Activated CD4-positive, alpha-beta T cell treated with anti-CD3 and anti-CD28 coated beads, Interleukin-2, amount 50 U/mL, for 1 hour (primary cell): ENCODE measurements at regions not wholly inside any gene's neighbourhood (a gene's known extent, or its start where the extent isn't known, plus 50 kb on each side); places are given as distances from the start of the nearest gene placed in this dataset.

ENCODE experiments used
- DNase-seq: peaks from one replicate; pipeline ENCODE4 v3.0.0-alpha.2; 2020

GRCh38 chr18:24677011-24677410 is 216.6 kb downstream of the HRH4 start:
- no peak for DNase-seq

GRCh38 chr18:24678107-24678506 is 217.7 kb downstream of the HRH4 start:
- no peak for DNase-seq

- DNase-seq, result no peak
Measured at GRCh38 chr18:24678626-24679025, 218.2 kb downstream of the HRH4 start.

DNA sequence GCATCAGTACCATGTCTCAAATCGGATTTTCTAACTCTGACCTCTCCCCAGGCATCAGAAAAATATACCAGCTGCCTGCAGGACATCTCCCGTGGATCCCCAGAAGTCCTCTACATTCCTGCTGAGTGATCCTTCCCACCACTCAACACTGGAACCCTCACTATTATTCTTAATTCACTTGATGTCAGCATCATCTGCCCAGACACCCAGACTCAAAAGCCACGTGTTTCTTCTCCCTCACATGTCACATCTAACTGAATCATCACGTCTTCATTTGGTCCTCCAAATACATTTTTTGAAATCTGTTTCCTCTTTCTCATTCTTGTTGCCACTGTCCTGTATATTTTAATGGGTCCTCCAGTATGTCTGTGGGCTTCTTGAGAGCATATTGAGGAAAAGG is 218.6 kb downstream of the HRH4 start:
- no peak for DNase-seq

GRCh38 chr18:24683925-24684324 is 223.5 kb downstream of the HRH4 start:
- DNase-seq, result no peak

- no peak for DNase-seq
Measured at GRCh38 chr18:24685254-24685959, 225.0 kb downstream of the HRH4 start.

- no peak for DNase-seq
Measured at GRCh38 chr18:24695168-24695567, 234.7 kb downstream of the HRH4 start.

DNA sequence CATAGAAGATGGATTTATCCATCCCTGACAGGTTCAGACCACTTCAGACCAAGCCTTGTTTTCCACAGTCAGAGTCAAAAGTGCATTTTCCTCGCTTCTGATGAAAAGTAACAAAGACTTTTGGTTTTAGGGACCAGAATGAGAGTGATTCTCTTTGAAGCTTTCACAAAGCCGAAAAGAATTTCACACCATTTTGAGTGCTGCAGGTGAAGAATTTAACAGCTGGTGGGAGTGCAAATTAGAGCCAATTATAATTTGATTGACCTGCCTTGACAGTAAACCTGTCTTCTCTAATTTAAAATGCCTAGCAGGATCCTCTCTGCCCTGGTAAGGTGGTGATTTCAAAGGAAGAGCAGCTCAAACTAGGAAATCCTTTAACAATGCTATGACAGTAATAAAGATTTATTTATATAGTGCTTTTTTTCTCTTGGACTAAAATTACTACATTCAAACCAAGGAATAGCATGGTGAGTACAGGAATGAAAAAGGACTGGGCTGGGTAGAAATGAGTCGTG is 241.6 kb downstream of the HRH4 start:
- DNase-seq, result no peak

- no peak for DNase-seq
Measured at GRCh38 chr18:24703316-24703715, 242.9 kb downstream of the HRH4 start.

DNA sequence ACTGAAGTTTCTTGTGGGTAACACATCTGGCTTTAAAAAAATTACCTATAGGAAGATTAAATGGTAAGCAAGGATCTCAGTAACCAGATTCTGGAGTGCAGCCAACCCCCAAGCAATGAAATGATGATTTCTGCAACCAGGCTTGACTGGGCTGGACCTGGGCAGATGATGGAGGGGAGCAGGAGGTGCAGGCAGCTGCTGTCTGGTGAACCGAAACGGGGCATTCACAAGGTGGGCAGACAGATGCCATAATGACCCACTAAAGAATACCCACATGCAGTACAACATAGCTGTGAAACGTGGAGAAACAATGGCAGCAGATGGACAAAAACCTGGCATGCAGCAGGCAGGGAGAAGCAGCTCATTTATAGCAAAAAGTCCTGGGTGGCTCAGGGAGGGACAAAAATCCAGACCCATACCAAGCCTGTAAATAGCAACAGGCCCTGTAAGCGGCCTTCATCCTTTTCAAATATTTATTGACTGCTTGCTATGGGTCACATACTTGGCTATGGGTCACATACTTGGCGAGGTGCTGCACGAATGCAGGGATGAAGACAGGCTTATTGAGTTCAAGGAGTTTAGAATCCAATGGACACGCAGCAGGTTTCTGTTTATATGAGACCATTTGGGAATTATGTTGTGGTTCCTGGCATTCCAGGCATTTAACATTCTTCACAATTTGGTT is 244.7 kb downstream of the HRH4 start:
- no peak for DNase-seq

DNA sequence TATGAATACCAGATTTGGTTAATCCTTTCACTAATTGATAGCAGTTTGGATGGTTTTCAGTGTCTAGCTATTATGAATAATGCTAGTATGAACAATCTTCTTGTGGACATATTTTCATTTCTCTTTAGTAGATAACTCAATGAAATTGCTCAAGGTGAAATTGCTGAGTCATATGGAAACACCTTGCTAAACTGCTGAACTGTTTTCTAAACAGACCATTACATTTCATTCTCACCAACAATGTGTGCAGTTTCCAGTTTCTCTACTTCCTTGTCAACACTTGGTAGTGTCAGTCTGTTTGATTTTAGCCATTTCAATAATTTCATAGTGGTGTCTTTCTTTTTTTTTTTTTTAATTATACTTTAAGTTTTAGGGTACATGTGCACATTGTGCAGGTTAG is 250.0 kb downstream of the HRH4 start:
- DNase-seq, result no peak

DNA sequence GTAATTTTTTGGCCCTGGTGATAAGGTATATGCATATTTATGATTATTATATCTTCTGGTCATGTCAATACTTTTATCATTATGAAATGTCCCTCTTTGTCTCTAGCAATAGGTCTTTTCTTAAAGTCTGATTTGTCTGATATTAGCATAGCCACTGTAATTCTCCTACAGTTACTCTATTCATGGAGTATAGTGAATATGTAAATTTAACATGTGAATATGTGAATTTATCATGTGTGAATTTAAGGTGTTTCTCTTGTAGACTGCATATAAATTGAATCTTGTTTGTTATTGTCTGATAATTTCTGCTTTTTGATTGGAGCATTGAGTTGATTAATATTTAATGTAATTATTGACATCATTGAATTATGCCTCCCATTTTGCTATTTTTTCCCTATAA is 259.4 kb downstream of the HRH4 start:
- DNase-seq, result no peak

DNA sequence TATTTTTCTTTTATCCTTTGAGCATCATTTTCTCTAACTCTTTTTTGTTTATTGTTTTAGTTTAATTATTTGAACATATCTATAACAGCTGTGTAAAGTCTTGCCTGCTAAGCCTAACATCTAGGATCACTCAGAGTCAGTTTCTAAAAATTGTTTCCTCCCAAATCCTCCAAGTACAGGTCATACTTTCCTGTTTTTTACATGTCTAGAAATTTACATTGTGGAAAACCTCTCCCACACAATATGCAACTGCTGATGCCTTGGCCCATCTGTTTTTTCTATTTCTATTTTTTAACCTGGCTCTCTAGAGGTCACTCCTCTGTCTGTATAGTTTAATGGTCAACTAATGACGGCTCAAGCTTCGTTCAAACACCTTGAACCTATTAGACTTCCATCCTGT is 261.0 kb downstream of the HRH4 start:
- no peak for DNase-seq

GRCh38 chr18:24725644-24726415 is 265.4 kb downstream of the HRH4 start:
- no peak for DNase-seq

DNA sequence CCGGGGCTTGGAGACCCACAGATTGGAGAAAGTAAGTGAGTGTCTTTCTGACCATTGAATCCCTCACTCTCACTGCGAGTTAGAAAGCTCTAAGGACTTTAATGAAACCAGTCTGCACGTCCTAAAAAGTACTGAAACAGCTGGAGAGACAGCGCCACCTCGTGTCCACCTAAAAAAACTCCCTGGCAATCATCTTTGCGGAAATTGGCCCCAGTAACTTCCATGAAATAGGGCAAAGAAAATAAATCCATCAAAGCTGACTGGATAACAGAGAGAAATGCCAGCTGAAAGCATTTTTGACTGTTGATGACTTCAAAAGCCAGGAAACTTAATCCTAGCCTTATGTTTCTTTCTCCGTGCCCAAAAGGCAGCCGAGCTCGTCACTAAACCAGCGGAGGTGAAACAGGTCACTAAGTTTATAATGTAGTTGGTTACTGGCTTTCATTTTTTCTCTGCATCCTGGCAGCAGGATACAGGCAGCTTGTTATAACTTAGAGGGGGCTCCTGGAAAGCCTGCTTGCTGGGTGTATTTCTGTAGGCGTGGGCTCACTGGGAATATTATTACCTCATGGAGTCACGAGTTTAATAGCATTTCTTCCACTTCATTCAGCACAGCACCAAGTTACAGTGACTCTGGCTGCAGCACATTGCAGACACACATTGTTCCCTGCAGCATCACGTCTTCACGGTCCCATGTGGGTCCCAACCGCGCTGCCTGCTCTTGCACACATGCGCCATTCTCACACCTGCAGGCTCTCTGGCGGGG is 266.5 kb downstream of the HRH4 start:
- peak; percentile 54 for DNase-seq

GRCh38 chr18:24727685-24728084 is 267.2 kb downstream of the HRH4 start:
- DNase-seq, result no peak

DNA sequence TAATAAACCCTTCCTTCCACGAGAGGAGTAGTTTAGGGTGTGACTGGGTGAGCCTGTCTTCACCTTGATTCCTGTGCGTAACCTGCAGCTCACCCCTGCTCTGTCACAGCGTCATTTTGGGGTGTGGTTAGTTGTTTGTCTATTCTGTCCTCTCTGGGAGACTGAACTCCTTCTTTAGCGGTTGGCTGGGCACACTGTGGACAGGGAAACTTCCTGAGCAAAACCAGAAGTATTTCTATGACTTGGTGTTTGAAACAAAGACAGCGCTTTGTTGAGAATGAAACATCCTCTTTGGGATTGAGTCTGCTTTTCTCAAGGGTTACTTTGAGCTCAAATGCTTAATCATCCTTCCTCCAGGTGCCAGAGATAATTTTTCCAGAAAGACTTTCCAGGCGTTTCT is 270.7 kb downstream of the HRH4 start:
- DNase-seq, result no peak

- DNase-seq, result no peak
Measured at GRCh38 chr18:24731981-24732380, 271.5 kb downstream of the HRH4 start.

- no peak for DNase-seq
Measured at GRCh38 chr18:24734058-24734457, 273.6 kb downstream of the HRH4 start.

DNA sequence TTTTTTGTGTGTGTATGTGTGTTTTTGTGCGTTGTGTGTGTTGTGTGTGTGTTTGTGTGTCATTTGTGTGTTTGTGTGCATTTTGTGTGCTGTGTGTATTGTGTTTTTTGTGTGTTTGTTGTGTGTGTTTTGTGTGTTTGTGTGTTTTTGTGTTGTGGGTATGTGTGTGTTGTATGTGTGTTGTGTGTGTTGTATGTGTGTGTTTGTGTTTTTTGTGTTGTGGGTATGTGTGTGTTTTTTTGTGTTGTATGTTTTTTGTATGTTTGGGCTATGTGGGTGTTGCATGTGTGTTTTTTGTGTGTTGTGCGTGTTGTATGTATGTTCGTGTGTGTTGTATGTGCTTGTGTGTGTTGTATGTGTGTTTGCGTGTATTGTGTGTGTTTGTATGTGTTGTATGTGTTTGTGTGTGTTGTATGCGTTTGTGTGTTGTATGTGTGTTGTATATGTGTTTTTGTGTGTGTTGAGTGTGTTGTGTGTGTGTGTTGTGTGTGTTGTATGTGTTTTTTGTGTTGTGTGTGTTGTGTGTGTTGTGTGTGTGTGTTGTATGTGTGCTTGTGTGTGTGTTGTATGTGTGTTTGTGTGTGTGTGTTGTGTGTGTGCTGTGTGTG is 275.3 kb downstream of the HRH4 start:
- no peak for DNase-seq

DNA sequence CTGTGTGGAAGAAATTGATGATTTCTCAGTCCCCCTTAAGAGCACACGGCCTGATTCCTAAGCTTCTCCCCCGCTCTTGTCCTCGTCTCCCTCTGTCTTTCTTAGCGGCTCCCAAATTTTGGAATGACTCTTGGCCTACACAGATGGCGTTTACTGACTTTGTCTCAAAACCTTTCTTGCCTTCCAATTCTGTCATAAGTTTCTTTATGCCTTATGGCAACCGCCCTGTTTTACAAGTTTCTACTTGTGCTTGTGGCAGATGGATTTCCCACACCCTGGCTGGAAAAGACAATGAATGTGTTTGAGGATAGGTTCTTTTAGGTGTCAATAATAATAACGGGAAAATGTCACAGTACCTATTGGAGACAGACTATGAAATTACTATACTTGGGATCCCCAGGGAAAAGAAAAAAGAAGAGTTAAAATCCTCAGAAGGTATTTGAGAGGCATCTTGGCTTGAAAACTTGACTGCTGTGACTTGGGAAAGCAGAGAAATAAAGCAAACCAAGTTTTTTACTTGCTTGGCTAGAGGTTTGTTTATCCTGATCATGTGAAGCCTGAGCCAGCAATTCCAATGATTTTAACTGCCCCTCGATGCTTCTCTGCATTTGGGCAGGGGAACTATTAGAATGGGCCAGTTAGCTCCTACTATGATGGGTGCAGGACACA is 276.4 kb downstream of the HRH4 start:
- DNase-seq, result no peak

DNA sequence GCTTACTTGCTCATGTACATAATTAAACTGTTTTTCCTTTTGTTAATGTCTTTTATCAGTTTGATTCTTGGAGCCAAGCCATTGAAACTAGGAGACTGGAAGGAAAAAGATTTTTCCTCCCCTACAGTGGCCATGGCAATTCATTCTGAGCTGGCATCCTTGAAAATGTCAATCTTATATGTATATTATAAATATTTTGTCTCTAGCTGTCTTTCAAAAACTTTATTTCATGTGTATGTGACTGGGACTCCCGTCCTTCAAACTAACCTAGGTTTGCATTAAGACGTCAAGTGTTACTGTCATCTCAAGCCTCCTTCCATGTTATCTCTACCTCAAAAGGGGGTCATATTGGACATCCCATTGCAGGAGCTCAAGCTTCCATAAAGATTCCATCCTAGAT is 280.4 kb downstream of the HRH4 start:
- no peak for DNase-seq
